ENCODE measurements at regions not wholly inside any gene's neighbourhood (a gene's known extent, or its start where the extent isn't known, plus 50 kb on each side); places are given as distances from the start of the nearest gene placed in this dataset.

DNA sequence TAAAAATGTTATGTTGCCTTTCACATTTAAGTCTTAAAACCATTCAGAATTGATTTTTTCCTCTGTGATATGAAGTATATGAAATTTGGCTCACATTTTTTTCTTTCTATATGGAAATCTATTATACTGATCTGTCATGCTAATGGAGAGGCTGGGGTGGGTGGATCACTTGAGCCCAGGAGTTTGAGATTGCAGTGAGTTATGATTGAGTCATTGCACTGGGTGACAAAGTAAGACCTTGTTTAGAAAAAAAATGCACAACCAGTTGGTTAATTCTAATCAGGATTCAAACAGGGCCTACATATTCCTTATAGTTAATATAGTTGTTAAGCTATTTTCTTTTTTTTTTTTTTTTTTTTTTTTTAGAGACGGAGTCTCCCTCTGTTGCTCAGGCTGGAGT is 230.5 kb downstream of the MFSD1 start (continued):
- TF ChIP-seq ZBTB8A (tag by site-specific recombination; IDR thresholded peaks at IDR 0.05) (no peak), ZNF600 (tag by site-specific recombination; IDR thresholded peaks at IDR 0.05) (no peak), ZNF747 (tag by site-specific recombination; IDR thresholded peaks at IDR 0.05) (no peak), ZNF23 (tag by site-specific recombination; IDR thresholded peaks at IDR 0.05; ENCODE audit: borderline replicate concordance) (no peak)

DNA sequence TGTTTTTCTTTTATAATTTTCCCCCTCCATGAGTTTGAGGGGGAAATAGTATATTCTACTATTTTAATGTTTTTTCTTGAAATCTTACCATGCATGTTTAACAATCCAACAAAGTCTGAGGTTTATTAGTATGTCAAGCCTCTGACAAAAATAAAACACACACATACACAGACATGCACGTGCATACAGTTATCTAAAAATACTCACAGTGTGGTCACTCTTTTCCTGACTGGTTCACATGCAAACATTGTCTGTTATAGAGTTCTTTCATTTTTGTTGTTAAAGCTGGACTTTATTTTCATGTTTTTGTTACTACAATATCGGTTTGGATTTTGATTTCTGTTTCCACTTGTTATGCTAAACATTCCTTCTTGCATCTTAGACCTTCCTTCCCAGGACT is 236.6 kb downstream of the MFSD1 start:
- no peaks in the 10 kb centered on the region for H3K9me3 ChIP-seq (ENCODE audit: control insufficient read depth, insufficient read depth, low read depth, low read length)
- TF ChIP-seq, protein P1, sequence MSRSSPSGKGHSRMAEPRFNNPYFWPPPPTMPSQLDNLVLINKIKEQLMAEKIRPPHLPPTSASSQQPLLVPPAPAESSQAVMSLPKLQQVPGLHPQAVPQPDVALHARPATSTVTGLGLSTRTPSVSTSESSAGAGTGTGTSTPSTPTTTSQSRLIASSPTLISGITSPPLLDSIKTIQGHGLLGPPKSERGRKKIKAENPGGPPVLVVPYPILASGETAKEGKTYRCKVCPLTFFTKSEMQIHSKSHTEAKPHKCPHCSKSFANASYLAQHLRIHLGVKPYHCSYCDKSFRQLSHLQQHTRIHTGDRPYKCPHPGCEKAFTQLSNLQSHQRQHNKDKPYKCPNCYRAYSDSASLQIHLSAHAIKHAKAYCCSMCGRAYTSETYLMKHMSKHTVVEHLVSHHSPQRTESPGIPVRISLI (tag by site-specific recombination; IDR thresholded peaks at IDR 0.05): no peak
- TF ChIP-seq ZNF184 (tag by site-specific recombination; IDR thresholded peaks at IDR 0.05) (no peak), SCRT1 (tag by site-specific recombination; IDR thresholded peaks at IDR 0.05; ENCODE audit: borderline replicate concordance) (no peak), ZNF140 (tag by site-specific recombination; IDR thresholded peaks at IDR 0.05) (no peak), ZBTB21 (tag by site-specific recombination; IDR thresholded peaks at IDR 0.05) (no peak), SALL2 (tag by site-specific recombination; IDR thresholded peaks at IDR 0.05; ENCODE audit: borderline replicate concordance) (no peak), ZNF138 (tag by site-specific recombination; IDR thresholded peaks at IDR 0.05; ENCODE audit: borderline replicate concordance) (no peak), ZNF426 (tag by site-specific recombination; IDR thresholded peaks at IDR 0.05) (no peak), ZNF155 (tag by site-specific recombination; IDR thresholded peaks at IDR 0.05) (no peak), ZNF354C (tag by site-specific recombination; IDR thresholded peaks at IDR 0.05; ENCODE audit: borderline replicate concordance, low read depth) (no peak), ZNF324 (tag by site-specific recombination; IDR thresholded peaks at IDR 0.05) (no peak), ZNF670 (tag by site-specific recombination; IDR thresholded peaks at IDR 0.05; ENCODE audit: low read depth) (no peak), ZSCAN30 (tag by site-specific recombination; IDR thresholded peaks at IDR 0.05) (no peak)
- TF ChIP-seq, protein P2, sequence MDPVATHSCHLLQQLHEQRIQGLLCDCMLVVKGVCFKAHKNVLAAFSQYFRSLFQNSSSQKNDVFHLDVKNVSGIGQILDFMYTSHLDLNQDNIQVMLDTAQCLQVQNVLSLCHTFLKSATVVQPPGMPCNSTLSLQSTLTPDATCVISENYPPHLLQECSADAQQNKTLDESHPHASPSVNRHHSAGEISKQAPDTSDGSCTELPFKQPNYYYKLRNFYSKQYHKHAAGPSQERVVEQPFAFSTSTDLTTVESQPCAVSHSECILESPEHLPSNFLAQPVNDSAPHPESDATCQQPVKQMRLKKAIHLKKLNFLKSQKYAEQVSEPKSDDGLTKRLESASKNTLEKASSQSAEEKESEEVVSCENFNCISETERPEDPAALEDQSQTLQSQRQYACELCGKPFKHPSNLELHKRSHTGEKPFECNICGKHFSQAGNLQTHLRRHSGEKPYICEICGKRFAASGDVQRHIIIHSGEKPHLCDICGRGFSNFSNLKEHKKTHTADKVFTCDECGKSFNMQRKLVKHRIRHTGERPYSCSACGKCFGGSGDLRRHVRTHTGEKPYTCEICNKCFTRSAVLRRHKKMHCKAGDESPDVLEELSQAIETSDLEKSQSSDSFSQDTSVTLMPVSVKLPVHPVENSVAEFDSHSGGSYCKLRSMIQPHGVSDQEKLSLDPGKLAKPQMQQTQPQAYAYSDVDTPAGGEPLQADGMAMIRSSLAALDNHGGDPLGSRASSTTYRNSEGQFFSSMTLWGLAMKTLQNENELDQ (tag by site-specific recombination; IDR thresholded peaks at IDR 0.05; ENCODE audit: low read depth): no peak
- TF ChIP-seq, protein P3, sequence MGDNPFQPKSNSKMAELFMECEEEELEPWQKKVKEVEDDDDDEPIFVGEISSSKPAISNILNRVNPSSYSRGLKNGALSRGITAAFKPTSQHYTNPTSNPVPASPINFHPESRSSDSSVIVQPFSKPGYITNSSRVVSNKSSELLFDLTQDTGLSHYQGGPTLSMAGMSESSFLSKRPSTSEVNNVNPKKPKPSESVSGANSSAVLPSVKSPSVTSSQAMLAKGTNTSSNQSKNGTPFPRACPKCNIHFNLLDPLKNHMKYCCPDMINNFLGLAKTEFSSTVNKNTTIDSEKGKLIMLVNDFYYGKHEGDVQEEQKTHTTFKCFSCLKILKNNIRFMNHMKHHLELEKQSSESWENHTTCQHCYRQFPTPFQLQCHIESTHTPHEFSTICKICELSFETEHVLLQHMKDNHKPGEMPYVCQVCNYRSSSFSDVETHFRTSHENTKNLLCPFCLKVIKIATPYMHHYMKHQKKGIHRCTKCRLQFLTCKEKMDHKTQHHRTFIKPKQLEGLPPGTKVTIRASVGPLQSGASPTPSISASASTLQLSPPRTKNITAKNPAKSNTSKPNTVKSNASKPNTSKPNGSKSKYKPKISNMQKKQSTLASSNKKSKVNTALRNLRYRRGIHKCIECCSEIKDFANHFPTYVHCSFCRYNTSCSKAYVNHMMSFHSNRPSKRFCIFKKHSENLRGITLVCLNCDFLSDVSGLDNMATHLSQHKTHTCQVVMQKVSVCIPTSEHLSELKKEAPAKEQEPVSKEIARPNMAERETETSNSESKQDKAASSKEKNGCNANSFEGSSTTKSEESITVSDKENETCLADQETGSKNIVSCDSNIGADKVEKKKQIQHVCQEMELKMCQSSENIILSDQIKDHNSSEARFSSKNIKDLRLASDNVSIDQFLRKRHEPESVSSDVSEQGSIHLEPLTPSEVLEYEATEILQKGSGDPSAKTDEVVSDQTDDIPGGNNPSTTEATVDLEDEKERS (tag by site-specific recombination; IDR thresholded peaks at IDR 0.05): no peak
- TF ChIP-seq, protein P4, sequence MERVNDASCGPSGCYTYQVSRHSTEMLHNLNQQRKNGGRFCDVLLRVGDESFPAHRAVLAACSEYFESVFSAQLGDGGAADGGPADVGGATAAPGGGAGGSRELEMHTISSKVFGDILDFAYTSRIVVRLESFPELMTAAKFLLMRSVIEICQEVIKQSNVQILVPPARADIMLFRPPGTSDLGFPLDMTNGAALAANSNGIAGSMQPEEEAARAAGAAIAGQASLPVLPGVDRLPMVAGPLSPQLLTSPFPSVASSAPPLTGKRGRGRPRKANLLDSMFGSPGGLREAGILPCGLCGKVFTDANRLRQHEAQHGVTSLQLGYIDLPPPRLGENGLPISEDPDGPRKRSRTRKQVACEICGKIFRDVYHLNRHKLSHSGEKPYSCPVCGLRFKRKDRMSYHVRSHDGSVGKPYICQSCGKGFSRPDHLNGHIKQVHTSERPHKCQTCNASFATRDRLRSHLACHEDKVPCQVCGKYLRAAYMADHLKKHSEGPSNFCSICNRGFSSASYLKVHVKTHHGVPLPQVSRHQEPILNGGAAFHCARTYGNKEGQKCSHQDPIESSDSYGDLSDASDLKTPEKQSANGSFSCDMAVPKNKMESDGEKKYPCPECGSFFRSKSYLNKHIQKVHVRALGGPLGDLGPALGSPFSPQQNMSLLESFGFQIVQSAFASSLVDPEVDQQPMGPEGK (tag by site-specific recombination; IDR thresholded peaks at IDR 0.05): no peak
- H3K27ac ChIP-seq (ENCODE audit: extremely low read depth, low read depth, low read length): no peak overlapping the region
- H3K4me1 ChIP-seq (ENCODE audit: control insufficient read depth, insufficient read depth, low read length): no peaks in the 10 kb centered on the region
- H3K4me3 ChIP-seq (ENCODE audit: low read depth, low read length): no peak overlapping the region
- POLR2A ChIA-PET: no interaction called here
- H3K36me3 ChIP-seq (ENCODE audit: control insufficient read depth in 2 of 2, insufficient read depth in 1 of 2, low read length in 2 of 2): no peaks in the 10 kb centered on the region
- CTCF ChIA-PET: no interaction called here

All from HEK293 (cell line).